ENCODE measurements at regions not wholly inside any gene's neighbourhood (a gene's known extent, or its start where the extent isn't known, plus 50 kb on each side); places are given as distances from the start of the nearest gene placed in this dataset.

DNA sequence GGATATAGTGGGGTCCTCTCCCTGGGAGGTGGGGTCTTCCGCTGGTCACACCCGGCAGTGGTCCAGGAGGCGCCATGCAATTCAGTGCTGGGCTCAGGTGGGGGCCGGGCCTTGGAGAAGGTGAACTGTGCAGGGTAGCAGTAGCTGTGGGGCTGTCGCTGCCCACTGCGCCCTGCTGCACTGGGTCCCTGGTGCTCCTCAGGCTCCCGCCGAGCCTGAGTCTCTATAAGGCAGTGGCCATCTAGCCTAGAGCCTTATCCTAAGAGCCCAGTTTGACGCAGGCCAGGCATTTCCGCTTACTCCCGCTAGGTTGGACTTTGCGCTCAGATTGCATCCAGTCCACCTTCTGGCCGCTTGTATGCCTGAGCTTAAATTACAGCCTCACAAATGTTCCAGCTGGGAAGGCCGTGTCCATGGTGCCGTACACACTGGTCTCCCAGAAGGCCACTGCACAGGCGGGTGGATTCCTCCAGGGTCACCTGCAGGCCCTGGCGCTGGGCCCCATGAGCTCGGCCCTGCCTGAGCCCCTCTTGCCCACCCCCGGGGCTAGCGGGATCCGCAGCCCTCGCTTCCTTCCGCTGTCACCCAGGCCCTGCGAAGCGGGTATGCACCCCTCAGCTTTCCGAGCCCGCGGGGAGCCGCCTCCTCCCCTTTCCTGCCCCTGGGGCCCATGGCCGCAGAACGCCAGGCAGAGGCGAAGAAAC is 1762.2 kb downstream of the TP53TG3F start:
- ATAC-seq (ENCODE audit: insufficient number of reproducible peaks, low FRiP score, low read depth) (no peak), DNase-seq (ENCODE audit: low spot score) (no peak)
- H3K4me1 ChIP-seq (ENCODE audit: control insufficient read depth in 1 of 2, low read depth in 2 of 2) = no peaks in the 10 kb centered on the region
- H3K9me3 ChIP-seq = no peaks in the 10 kb centered on the region
- no peak overlapping the region for H3K27ac ChIP-seq
- H3K4me3 ChIP-seq = no peak overlapping the region
- H3K27me3 ChIP-seq (replicated peaks; ENCODE audit: insufficient read depth) = no peaks in the 10 kb centered on the region
- TF ChIP-seq, protein P1, sequence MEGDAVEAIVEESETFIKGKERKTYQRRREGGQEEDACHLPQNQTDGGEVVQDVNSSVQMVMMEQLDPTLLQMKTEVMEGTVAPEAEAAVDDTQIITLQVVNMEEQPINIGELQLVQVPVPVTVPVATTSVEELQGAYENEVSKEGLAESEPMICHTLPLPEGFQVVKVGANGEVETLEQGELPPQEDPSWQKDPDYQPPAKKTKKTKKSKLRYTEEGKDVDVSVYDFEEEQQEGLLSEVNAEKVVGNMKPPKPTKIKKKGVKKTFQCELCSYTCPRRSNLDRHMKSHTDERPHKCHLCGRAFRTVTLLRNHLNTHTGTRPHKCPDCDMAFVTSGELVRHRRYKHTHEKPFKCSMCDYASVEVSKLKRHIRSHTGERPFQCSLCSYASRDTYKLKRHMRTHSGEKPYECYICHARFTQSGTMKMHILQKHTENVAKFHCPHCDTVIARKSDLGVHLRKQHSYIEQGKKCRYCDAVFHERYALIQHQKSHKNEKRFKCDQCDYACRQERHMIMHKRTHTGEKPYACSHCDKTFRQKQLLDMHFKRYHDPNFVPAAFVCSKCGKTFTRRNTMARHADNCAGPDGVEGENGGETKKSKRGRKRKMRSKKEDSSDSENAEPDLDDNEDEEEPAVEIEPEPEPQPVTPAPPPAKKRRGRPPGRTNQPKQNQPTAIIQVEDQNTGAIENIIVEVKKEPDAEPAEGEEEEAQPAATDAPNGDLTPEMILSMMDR (IDR thresholded peaks at IDR 0.05) = no peak
- no peaks in the 10 kb centered on the region for H3K36me3 ChIP-seq

DNA sequence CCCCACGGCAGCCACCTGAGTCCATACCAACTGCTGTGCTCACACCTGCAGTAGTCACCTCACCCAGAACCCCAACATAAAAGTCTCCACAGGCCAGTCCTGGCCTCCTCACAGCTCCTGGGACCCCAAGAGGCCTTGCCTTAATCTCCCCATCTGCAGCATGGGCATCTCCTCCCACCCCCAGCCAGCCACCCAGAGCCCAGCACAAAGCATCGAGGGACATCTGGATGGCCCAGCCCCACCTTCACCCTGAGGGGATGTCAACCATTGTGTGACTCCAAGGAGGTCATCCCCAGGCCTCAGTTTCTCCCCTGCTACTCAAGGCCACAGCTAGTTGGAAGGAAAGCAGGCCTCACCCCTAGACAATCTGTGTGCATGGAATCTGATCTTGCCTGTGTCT is 1775.3 kb downstream of the TP53TG3F start:
- no peaks in the 10 kb centered on the region for H3K36me3 ChIP-seq
- TF ChIP-seq, protein P1 (IDR thresholded peaks at IDR 0.05) = no peak
- ATAC-seq (ENCODE audit: insufficient number of reproducible peaks, low FRiP score, low read depth) = no peak
- H3K9me3 ChIP-seq = no peaks in the 10 kb centered on the region
- no peak overlapping the region for H3K4me3 ChIP-seq
- no peak overlapping the region for H3K27ac ChIP-seq
- no peaks in the 10 kb centered on the region for H3K4me1 ChIP-seq (ENCODE audit: control insufficient read depth in 1 of 2, low read depth in 2 of 2)
- DNase-seq (ENCODE audit: low spot score) = no peak
- no peaks in the 10 kb centered on the region for H3K27me3 ChIP-seq (replicated peaks; ENCODE audit: insufficient read depth)

DNA sequence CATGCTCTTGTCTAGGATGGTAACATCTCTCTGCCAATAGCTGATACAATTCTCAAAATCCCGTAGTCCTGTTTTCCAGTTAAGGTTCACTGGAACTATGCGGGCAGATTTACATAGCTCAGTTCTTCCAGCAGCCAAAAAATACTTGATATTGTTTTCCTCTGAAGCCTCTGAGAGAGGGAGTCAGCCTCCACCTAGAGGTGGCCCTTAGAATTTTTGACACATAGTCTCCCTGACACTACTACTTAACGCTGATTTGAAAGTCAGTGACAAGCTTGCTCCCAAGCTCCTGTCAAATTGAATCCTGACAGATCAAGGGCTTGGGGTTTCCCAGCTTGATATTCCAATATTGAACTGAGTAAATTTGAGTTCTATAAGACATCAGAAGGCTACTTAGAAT is 1780.1 kb downstream of the TP53TG3F start:
- TF ChIP-seq, protein P1 (IDR thresholded peaks at IDR 0.05) = no peak
- H3K27ac ChIP-seq = no peak overlapping the region
- no peaks in the 10 kb centered on the region for H3K4me1 ChIP-seq (ENCODE audit: control insufficient read depth in 1 of 2, low read depth in 2 of 2)
- H3K27me3 ChIP-seq (replicated peaks; ENCODE audit: insufficient read depth) = no peaks in the 10 kb centered on the region
- ATAC-seq (ENCODE audit: insufficient number of reproducible peaks, low FRiP score, low read depth) (no peak), DNase-seq (ENCODE audit: low spot score) (no peak)
- H3K36me3 ChIP-seq = no peaks in the 10 kb centered on the region
- no peaks in the 10 kb centered on the region for H3K9me3 ChIP-seq
- no peak overlapping the region for H3K4me3 ChIP-seq

DNA sequence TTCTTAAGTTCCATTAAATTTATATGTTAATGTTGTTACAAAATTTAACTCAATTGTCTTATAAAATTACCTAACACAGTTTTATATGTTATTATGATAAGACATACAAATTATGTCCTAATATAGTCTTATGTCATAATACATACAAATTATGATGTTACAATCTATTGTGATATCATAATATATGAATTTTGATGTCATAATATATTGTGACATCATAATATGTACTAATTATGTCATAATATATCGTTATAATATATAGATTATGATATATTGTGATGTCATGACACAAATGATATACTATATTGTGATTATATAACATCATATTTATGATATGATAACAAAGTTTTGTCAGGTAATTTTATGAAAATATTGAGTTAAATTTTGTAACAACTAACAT is 1789.6 kb downstream of the TP53TG3F start:
- ATAC-seq (ENCODE audit: insufficient number of reproducible peaks, low FRiP score, low read depth) (no peak), DNase-seq (ENCODE audit: low spot score) (no peak)
- H3K9me3 ChIP-seq = no peaks in the 10 kb centered on the region
- TF ChIP-seq, protein P1 (IDR thresholded peaks at IDR 0.05) = no peak
- no peaks in the 10 kb centered on the region for H3K27me3 ChIP-seq (replicated peaks; ENCODE audit: insufficient read depth)
- no peaks in the 10 kb centered on the region for H3K4me1 ChIP-seq (ENCODE audit: control insufficient read depth in 1 of 2, low read depth in 2 of 2)
- no peak overlapping the region for H3K4me3 ChIP-seq
- H3K36me3 ChIP-seq = no peaks in the 10 kb centered on the region
- no peak overlapping the region for H3K27ac ChIP-seq

DNA sequence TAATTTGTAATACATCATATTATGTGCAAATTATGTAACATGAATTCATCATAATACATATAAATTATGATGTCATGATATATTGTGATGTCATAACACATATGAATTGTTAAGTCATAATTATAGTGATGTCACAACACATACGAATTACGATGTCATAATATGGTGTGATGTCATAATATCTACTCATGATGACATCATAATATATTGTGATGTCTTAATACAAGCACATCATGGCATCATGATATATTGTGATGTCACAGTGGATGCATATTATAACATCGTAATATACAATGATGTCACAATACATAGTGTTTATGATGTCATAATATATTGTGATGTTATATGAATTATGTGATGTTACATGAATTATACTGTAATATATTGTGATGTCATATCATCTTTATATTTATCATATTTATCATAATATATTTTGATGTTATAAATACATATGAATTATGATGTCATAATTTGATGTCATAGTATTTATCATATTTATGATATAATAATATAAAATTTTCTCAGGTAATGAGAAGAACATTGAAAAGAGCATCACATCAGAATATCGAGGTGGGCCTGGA is 1793.0 kb downstream of the TP53TG3F start:
- TF ChIP-seq, protein P1 (IDR thresholded peaks at IDR 0.05) = no peak
- no peak for ATAC-seq (ENCODE audit: insufficient number of reproducible peaks, low FRiP score, low read depth)
- H3K9me3 ChIP-seq = no peaks in the 10 kb centered on the region

More for the DNA sequence above, 1793.0 kb downstream of the TP53TG3F start:
- Histone ChIP-seq H3K4me3 (no peak overlapping the region), H3K27ac (no peak overlapping the region), H3K4me1 (ENCODE audit: control insufficient read depth in 1 of 2, low read depth in 2 of 2) (no peaks in the 10 kb centered on the region), H3K27me3 (replicated peaks; ENCODE audit: insufficient read depth) (no peaks in the 10 kb centered on the region), H3K36me3 (no peaks in the 10 kb centered on the region)
- no peak for DNase-seq (ENCODE audit: low spot score)

Measured in thoracic aorta (tissue), 2 donors.